ENCODE measurements at regions not wholly inside any gene's neighbourhood (a gene's known extent, or its start where the extent isn't known, plus 50 kb on each side); places are given as distances from the start of the nearest gene placed in this dataset.

- no peak for TF ChIP-seq CTCF (IDR thresholded peaks at IDR 0.05)
- no peak for TF ChIP-seq POLR2AphosphoS5 (IDR thresholded peaks at IDR 0.05)
These were observed 162.3 kb upstream of the EDNRA start for GRCh38 chr4:147318586-147318985.
